GM18907 (cell line): ENCODE measurements at regions not wholly inside any gene's neighbourhood (a gene's known extent, or its start where the extent isn't known, plus 50 kb on each side); places are given as distances from the start of the nearest gene placed in this dataset.

Experiments used
- ATAC-seq: cut with Tn5 transposase; IDR thresholded peaks from one replicate; pipeline ENCODE4 v1.9.1; 2021; ENCODE audit warnings: mild to moderate bottlenecking, moderate library complexity; ENCODE audit not compliant: unreplicated experiment

- ATAC-seq = no peak
Measured at GRCh38 chr4:163582703-163583102, 88.2 kb downstream of the TMA16 start.

- peak; percentile 68 for ATAC-seq
Measured at GRCh38 chr4:163587867-163588266, 93.4 kb downstream of the TMA16 start.

- ATAC-seq = no peak
Measured at GRCh38 chr4:163588532-163588931, 94.0 kb downstream of the TMA16 start.

GRCh38 chr4:163590103-163590502 lies 95.6 kb downstream of the TMA16 start:
- peak; percentile 53 for ATAC-seq

- ATAC-seq = peak; percentile 10
Measured at GRCh38 chr4:163590619-163591264, 96.3 kb downstream of the TMA16 start.

GRCh38 chr4:163591614-163592020 lies 97.1 kb downstream of the TMA16 start:
- ATAC-seq = peak; percentile 86

GRCh38 chr4:163592212-163592611 lies 97.7 kb downstream of the TMA16 start:
- no peak for ATAC-seq

GRCh38 chr4:163595580-163595979 lies 101.1 kb downstream of the TMA16 start:
- ATAC-seq = no peak

GRCh38 chr4:163598028-163598427 lies 103.5 kb downstream of the TMA16 start:
- peak; percentile 90 for ATAC-seq

- ATAC-seq = peak; percentile 23
Measured at GRCh38 chr4:163598489-163598888, 104.0 kb downstream of the TMA16 start.

- ATAC-seq = no peak
Measured at GRCh38 chr4:163600727-163601126, 106.2 kb downstream of the TMA16 start.

GRCh38 chr4:163603257-163603656 lies 108.8 kb downstream of the TMA16 start:
- ATAC-seq = peak; percentile 50

- no peak for ATAC-seq
Measured at GRCh38 chr4:163606896-163607691, 112.6 kb downstream of the TMA16 start.

- ATAC-seq = no peak
Measured at GRCh38 chr4:163609019-163609418, 114.5 kb downstream of the TMA16 start.

GRCh38 chr4:163610648-163611047 lies 116.2 kb downstream of the TMA16 start:
- ATAC-seq = no peak

GRCh38 chr4:163611182-163611581 lies 116.7 kb downstream of the TMA16 start:
- ATAC-seq = no peak

GRCh38 chr4:163611784-163612445 lies 117.4 kb downstream of the TMA16 start:
- peak; percentile 84 for ATAC-seq

- no peak for ATAC-seq
Measured at GRCh38 chr4:163612762-163613161, 118.3 kb downstream of the TMA16 start.

GRCh38 chr4:163613383-163613782 lies 118.9 kb downstream of the TMA16 start:
- ATAC-seq = no peak

- ATAC-seq = no peak
Measured at GRCh38 chr4:163614866-163615265, 120.4 kb downstream of the TMA16 start.

- no peak for ATAC-seq
Measured at GRCh38 chr4:163618845-163619244, 124.4 kb downstream of the TMA16 start.

- ATAC-seq = no peak
Measured at GRCh38 chr4:163620738-163621137, 126.2 kb downstream of the TMA16 start.
